NCI-H2081 (cell line): ENCODE measurements at regions not wholly inside any gene's neighbourhood (a gene's known extent, or its start where the extent isn't known, plus 50 kb on each side); places are given as distances from the start of the nearest gene placed in this dataset.

ENCODE experiments used
- DNase-seq, 2 experiments: peaks; one replicate each; lab custom pipeline; 2025; lab: John Stamatoyannopoulos, UW

DNA sequence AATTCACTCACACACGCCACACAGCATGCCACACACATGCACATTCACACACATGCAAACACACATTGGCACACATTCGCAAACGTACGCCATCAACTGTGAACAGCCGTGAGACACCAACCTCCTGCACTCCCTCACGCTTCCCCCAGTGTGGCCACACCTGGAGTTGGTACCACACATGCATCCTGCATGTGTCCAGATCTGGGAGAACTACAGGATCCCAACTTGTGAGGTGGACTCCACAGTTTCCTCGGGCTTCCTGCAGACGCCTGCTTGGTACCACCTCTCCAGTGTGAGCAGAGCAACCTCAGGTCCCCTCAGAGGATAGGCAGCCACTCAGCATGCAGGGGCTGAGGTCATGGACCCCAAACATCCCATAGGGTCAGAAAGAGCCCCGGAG, 239.0 kb downstream of the EIPR1 start:
- DNase-seq, result no peak

DNA sequence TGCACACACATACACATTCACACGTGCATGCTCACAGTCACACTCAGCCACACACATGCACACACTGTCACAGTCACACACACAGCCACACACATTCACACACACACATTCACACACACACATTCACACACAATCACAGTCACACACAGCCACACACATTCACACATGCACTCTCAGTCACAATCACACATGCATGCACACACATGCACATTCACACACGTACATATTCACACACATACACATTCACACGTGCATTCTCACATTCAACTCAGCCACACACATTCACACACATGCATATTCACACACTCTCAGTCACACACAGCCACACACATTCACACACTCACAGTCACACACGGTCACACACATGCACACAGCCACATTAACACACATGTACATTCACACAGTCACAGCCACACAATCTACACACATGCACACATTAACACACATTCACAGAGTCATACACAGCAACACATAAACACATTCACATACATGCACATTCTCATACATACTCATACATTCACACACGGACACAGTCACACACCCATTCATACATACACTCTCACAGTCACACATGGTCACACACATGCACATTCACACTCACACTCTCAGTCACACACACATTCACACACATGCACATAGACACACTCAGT, 239.8 kb downstream of the EIPR1 start:
- DNase-seq, result no peak

DNA sequence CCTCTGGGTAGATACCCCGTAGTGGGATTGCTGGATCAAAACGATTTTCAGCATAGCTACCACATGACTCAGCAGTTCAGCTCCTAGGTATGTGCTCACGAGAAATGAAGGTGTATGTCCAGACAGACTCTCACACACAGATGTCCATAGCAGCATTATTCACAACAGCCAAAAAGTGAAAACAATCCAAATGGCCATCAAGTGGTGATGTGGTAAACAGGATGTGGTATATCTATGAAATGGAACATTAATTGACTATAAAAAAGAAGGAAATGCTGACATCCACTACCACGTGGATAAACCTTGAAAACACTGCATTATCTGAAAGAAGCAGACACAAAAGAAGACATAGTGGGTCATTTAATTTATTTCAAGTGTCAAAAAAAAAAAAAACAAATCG, 241.9 kb downstream of the EIPR1 start:
- DNase-seq, result no peak

DNA sequence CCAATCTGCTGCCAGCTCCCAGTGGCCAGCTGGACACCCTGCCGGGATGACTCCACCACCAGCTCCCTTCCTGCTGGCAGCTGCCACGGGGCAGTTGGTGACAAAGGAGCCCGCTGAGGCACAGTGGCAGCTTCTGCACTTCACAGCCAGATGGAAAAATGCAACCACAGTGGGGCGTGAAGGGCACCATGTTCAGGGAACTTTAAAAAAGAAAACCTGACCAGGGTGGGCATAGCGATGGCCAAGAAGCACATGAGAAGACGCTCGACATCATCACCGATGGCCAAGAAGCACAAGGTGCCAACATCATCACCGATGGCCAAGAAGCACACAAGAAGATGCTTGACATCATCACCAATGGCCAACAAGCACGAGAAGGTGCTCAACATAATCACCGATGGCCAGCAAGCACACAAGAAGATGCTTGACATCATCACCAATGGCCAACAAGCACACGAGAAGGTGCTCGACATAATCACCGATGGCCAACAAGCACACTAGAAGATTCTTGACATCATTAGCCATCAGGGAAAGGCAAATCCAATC, 243.5 kb downstream of the EIPR1 start:
- no peak for DNase-seq

DNA sequence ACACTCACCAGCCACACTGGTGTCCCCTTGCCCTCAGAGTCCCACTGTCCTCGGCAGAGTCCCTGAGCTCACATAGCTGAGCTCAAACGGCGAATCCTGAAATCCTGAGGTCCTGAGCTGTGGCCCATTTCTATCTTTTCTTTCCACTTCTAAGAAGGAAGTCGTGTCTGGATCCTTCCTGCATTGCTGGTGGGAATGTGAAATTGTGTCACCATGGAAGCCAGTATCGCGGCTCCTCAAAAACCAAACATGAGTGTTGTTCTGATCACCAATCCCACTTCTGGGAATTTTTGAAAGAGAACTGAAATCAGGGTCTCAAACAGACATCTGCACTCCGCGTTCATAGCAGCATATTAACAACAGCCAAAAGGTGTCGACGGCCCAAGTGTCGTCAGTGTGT, 244.7 kb downstream of the EIPR1 start:
- DNase-seq, result no peak

DNA sequence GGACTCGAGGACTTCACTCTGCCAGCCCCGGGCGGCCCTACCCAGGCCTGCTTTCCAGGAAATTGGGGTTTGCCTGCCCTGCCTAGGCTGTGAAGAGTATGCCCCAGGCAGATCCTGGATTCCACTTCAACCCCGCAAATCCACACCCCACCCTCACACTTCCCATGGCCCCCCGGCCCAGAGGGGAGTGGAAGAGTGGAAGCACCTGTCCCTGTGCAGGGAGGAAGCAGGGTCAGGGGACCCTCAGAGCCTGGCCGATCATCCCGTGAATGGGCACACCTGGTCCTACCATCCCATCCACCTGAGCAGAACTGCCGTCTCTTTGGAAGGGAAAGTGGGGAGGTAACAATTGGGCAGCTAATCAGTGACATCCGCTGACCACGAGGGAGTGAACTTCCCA, 245.2 kb downstream of the EIPR1 start:
- no peak for DNase-seq

DNA sequence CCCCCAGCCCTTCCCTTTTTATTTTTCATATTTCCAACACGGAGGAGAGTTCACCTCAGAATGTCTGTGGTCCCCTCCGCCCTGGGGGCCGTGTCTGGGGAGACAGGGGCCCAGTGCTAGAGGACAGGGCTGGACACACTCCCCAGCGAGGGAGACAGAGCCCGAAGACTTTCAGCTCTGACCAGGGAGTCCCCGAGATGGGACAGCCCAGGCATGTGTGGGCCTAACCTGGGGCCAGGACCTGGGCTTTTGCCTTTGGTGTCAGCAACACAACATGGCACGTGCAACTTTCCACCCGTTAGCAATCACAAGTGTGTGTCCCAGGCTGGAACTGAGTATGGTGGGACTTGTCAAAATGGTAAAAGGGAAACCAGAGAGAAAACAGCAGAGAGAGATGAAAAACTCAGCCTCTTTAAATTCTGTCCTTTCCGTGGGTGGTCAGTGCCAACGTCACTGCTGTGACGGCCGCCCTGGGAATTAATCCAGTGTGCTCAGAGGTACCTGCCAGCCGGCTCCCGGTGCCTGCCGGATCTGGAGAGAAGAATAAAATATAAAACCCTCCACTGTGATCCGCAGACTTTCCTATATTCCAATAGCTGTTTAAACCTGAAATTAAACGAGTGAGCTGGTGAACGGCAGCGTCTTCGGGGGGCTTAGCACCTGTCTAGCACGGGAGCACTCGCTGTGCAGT, 245.8 kb downstream of the EIPR1 start:
- DNase-seq, result no peak

DNA sequence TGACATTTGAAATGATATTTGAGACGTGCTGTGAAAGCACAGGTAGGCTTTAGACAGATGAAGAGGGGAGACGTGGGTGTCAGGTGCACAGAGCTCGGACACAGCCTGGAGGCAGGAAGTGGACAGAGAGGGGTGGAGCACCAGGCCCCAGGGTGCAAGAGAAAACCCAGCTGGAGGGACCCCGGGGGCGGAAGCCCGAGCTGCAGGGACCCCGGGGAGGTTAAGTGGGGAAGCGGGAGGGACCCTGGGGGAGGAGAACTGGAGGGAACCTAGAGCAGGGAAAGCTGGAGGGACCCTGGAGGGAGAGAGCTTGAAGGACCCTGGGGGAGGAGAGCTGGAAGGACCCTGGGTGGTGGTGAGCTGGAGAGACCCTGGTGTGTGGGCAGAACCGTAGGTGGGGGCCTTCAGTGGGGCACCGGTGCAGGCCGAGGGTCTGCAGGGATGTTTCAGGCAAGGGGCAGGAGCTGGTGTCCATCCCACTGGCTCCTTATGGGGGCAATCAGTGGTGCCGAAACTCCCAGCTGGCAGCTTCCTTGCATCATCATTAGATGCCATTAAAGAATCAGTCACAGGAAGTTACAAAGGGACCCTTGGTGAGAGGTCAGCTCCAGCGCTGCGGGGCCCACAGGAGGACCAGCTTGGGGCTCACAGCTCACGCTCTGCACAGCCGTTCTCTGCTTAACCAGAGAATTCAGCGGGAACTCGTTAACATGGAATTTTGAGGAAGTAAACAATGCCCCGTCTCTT, 246.6 kb downstream of the EIPR1 start:
- peak in 1 of 2 experiments; percentile 28 for DNase-seq

DNA sequence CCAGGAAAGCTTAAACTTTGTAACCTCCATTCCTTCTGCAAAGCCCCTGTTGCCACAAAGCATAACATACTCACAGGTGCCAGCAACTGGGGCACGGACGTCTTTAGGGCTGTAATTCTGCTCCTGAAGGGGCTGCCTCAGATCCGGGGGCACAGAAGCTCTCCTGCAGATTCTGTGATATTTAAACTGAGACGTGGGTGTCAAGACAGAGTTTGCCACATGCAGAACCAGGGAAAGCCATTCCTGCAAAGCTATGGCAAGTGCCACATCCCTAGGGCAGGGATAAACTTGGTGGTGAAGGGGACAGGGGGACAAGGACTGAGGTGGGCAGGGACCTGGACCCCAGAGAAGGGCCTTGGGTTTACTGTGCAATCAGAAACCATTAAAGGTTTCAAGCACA, 247.2 kb downstream of the EIPR1 start:
- no peak for DNase-seq

DNA sequence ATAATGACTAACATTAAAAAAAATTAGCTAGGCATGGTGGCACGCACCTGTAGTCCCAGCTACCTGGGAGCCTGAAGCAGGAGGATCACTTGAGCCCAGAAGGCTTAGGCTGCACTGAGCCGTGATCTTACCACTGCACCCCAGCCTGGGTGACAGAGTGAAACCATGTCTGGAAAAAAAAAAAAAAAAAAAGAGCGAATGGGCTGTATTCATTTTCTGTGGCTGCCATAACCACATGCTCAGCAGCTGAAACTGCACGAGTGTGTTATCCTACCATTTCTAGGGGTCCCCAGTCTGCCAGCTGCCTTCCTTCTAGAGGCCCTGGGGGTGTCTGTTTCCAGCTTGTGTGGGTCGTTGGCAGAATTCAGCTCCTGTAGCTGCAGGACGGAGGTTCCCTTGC, 247.8 kb downstream of the EIPR1 start:
- DNase-seq, result no peak

DNA sequence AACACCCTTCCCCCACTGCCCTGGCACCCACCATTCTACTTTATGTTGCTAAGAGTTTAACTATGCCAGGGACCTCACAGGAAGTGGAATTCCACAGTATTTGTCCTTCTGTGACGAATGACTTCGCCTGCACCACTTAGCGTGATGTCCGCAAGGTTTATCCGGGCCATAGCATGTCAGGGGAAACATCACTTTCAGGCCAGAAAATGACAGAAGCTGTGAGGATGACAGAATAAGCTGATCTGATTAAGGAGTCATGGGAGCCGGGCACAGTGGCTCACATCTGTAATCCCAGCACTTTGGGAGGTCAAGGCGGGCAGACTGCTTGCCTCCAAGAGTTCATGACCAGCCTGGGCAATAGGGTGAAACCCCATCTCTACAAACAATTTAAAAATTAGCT, 248.8 kb downstream of the EIPR1 start:
- no peak for DNase-seq

DNA sequence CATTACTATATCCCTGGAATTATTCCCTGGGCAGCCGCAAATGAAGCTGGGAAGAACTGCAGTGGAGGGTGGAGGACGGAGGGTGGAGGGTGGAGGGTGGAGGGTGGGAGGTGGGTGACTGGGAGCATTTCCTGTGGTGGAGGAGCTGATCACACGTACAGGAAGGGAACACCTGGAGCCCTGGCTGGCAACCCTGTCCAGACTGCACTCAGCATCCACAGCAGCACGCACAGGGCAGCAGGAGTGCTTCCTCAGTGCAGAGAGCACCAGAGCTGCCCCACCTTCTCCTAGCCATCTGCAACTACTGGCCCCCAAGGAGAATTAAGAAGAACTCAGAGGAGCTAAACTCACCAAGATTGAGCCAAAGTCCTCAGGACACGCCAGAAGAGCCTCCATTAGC, 249.9 kb downstream of the EIPR1 start:
- peak; percentile 80 to 90 for DNase-seq

DNA sequence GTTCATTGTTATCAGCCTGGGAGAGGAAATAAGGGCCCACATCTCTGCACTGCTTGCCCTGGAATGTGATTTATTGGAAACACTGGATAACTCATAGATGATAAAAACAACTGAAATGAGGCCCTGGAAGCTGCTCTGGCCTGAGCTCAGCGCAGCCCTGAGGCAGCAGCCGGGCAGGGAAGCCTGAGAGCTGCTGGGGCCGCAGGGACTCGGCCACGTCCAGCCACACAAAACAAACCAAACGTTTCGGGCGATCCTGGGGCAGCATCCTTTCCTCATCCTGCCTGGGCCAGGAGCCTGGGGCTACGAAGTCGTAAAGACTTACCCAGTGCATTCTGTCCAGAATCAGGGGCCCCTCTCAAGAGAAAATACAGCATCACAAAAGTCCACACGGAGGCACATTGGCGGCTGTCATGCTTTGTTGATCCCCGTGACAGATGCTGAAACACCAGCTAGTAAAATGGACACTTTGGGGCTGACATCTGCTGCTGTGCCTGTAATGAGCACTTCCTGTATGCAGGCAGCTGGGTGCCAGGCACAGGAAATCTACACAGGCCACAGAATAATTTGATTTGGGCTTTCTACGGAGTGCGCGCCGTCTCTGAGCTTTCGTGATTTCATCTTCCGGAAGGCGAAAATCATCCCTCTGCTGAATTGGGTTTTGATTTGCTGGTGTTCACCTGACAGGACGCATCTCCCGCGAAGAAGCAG, 250.6 kb downstream of the EIPR1 start:
- peak; percentile 76 to 91 for DNase-seq

DNA sequence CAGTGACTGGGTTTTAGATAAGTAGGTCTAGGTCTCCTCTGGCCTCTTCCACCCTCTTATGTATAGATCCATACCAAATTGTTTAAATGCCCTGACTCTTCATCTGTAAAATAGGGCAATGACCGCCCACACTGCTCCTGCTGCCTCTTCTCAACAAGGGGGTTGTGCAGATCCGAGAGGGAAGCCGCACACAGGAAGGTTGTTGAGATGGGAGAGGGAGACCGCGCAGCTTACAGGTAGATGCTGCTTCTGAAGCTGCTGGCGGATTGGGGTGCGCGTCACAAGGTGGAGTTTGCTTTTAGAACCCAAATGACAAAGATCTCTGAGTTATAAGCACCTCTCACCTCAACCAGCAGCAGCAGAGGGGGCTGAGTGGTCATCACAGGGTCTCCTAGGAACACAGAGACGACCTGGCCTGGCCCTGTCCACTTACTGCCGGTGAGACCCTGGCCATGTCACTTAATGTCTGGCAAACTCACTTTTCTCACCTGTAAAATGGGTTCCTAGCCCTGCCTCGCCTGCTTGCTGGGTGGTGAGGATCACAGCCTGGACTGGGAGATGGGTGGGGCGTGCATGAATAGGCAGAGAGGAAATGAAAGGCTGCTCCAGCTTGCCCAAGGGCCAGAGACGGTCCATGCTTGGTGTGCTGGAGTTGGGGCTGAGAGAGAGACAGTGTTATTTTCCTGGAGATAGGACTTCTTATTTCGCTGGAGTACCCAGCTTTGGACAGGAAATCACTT, 251.3 kb downstream of the EIPR1 start:
- DNase-seq, result peak in 1 of 2 experiments; percentile 10

DNA sequence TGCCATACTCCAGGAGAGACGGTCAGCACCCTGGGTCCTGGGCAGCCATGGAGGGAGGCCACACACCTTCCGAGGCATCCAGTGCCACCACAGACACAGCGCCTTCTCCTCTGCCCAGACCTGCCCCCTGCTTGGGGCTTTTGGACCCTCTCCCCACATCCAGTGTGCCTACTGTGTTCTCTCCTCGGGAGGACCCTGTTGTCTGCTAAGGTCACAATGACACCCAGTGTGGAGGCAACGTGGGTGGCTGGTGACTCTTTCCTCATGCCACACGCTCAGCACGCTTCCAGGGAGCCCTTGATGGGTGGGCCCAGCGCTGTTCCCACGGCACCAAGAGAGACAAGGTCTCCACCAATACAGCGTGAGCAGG, 251.9 kb downstream of the EIPR1 start:
- no peak for DNase-seq

DNA sequence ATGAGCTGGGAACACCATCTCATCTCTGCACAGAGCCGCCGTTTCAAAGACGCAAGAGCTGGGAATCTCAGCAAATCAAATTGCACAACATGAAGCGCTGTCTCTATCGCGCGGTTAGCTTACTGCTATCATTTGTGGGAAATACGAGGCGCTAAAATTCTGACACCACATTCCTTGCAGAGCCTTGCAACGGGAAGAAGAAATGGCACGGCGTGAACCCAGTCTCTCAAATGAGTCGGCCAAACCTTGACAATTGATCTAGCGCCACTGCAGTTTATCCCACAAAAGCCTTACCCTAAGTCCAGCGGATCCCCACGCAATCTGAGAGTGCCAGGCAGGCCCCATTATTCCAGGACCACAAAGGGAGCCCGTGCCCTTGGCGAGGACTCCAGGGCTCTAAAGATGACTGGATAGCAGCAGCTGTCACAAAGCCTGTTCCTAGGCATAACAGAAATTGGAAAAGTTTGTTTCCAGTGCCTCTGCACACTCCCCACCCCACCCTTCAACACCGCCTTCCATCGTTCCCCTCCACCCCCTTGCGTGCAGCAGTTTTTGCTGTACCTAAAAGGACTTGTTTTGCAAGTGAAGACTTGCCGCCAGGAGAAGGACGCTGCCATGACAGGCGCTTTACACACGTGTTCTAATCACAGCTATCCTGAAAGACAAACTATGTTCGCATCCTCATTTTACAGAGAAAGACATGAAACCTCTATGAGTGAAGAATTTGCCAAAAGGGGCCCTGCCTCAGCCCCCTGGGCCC, 252.4 kb downstream of the EIPR1 start:
- peak; percentile 9 to 36 for DNase-seq

DNA sequence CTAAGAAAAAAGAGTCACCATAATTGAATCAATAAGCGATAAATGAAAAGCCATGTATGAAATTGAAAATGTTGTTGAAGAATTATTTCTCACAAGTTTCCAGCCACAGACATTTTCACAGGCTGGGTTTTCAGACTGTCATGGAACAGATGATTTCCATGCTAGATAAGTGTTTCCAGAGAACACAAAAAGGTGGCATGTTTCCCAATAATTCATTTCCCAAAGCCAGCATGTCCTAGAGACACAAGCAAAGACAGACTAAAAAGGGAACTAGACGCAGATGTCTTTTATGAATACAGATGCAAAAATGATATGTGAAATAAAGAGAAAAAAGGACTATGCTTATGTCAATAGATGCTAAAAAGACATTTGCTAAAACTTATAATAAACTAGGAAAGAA, 255.1 kb downstream of the EIPR1 start:
- DNase-seq, result peak in 1 of 2 experiments; percentile 28

DNA sequence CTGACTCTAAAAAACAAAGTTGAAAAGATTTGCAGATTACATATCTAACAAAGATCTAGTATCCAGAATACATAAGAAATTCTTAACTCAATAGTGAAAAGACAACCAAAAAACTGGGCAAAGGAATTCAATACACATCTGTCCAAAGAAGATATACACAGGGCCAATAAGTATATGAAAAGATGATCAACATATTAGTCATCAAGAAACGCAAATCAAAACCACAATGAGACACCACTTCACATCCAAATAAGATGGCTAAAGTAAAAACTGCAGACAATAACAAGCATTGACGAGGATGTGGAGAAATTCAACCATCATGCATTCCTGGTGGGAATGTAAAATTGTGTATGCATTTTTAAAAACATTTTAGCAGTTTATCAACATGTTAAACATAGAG, 256.0 kb downstream of the EIPR1 start:
- no peak for DNase-seq

DNA sequence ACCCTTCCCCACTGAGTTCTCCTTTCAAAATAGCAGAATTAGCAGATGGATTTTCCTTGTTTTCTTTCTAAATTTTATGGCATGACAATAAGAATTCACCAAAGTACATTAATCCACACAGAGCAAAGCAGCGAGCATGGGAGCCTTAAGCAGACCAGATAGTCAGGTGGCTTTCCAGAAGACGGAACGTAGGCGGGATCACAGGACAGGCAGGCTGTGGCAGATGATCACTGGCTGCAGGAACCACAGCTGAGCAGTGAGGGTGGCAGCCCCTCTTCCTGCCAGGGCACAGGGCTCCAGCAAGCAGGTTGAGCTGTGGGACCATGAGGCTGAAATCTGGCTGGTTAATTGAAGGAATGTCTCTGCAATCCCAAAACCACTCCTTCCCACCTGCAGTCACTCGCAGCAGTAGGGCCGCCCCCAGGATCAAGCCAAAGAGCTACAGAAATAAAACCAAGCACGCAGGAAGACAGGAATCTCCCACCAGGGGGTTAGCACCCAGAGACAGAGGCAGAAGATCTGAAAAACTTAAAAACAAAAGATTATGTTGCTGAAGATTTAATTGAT, 259.9 kb downstream of the EIPR1 start:
- no peak for DNase-seq

DNA sequence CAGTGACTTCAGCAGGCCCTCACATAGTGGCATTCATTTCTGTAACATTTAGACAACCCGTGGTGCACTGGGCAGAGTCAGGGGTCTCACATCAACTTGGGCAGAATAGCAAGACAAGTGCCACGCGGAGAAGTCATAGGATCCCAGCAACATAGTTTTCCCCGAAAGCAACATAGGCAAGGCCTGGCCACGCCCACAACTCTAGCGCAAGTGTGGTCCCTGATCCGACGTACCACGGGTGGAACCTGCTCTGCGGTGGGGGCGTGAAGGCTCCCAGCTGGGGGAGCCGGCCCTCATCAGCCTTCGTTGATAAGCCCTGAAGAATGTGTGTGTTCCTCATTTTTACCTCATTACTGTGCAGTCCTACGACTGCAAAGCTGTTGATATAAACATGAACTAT, 261.2 kb downstream of the EIPR1 start:
- no peak for DNase-seq
